HG03139 (cell line): ENCODE measurements at regions not wholly inside any gene's neighbourhood (a gene's known extent, or its start where the extent isn't known, plus 50 kb on each side); places are given as distances from the start of the nearest gene placed in this dataset.

ENCODE experiments used
- ATAC-seq: cut with Tn5 transposase; IDR thresholded peaks from one replicate; pipeline ENCODE4 v1.9.1; 2021; ENCODE audit not compliant: unreplicated experiment

GRCh38 chr6:91442342-91442741, 855.5 kb upstream of the MAP3K7 start:
- peak; percentile 48 for ATAC-seq

DNA sequence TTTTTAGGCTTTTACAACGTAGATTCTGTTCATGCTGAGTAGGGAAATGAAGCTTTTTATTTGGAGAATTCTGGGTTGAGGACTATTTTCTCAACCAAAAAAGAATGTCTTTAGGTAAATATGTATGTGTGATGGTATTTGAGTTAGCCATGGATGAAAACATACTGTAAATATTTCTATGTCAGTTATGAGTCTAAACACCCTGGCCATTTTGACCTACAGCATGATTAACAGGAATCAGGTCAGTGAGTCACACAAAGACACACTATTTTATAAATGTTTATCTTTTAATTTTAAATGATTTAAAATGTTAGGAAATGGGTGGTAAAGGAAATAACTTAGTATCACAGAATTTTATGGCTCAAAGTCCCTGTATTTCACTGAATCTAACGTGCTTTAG, 851.7 kb upstream of the MAP3K7 start:
- ATAC-seq = no peak

GRCh38 chr6:91437315-91437729, 850.5 kb upstream of the MAP3K7 start:
- ATAC-seq = no peak

- ATAC-seq = no peak
Observed at GRCh38 chr6:91436448-91436847, 849.6 kb upstream of the MAP3K7 start.

- ATAC-seq = no peak
Observed at GRCh38 chr6:91435630-91436029, 848.8 kb upstream of the MAP3K7 start.

DNA sequence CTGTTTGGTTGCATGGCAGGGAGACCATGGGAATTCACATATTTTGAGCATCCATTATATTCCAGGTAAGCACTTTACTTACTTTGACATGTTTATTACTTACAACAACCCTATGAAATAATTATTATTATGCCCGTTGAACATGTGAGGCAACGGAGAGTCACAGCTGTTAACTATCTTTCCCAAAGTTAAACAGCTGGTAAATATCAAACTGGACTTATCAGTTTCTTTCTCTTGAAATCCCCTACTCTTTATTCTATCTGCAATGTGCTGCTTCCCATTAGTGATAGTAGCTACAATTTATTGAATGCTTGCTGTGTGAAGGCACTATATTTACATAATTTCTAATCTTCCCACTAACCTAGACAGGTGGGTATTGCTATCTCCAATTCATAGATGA, 847.7 kb upstream of the MAP3K7 start:
- no peak for ATAC-seq

- ATAC-seq = no peak
Observed at GRCh38 chr6:91433660-91434534, 847.0 kb upstream of the MAP3K7 start.

- no peak for ATAC-seq
Observed at GRCh38 chr6:91428953-91429560, 842.2 kb upstream of the MAP3K7 start.

GRCh38 chr6:91428296-91428695, 841.4 kb upstream of the MAP3K7 start:
- ATAC-seq = no peak

GRCh38 chr6:91420243-91420642, 833.4 kb upstream of the MAP3K7 start:
- no peak for ATAC-seq

GRCh38 chr6:91415031-91415605, 828.2 kb upstream of the MAP3K7 start:
- ATAC-seq = no peak

GRCh38 chr6:91412532-91412931, 825.7 kb upstream of the MAP3K7 start:
- ATAC-seq = no peak

DNA sequence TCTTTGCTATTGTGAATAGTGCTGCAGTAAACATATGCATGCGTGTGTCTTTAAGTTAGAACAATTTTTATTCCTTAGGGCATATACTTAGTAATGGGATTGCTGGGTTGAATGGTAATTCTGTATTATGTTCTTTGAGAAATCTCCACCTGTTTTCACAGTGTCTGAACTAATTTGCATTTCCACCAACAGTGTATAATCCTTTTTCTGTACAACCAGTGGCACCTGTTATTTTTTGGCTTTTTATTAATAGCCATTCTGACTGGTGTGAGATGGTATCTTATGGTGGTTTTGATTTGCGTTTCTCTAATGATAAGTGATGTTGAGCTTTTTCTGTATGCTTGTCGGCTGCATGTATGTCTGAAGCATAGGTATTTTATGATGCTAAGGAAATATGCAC, 820.8 kb upstream of the MAP3K7 start:
- no peak for ATAC-seq

DNA sequence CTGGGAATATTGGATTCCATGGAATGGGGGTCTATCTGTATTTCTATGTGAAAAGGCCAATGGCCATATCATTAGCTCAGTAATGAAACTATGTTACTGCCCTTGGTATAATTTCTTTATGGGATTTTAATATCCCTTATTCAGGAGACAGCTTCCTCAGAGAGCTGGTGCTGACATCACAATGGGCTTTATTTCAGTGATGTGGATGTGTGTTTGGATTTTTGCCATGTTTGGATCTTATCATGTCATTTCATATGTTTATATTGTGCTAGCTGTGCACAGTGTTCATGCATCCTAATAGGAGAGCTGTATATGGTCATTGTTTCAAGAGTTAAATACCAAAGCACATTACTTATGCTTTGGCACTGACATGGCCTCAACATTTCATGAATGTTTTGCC, 806.1 kb upstream of the MAP3K7 start:
- ATAC-seq = no peak

- no peak for ATAC-seq
Observed at GRCh38 chr6:91387290-91388059, 800.6 kb upstream of the MAP3K7 start.

GRCh38 chr6:91386204-91386603, 799.3 kb upstream of the MAP3K7 start:
- no peak for ATAC-seq

GRCh38 chr6:91383207-91383606, 796.3 kb upstream of the MAP3K7 start:
- ATAC-seq = no peak

DNA sequence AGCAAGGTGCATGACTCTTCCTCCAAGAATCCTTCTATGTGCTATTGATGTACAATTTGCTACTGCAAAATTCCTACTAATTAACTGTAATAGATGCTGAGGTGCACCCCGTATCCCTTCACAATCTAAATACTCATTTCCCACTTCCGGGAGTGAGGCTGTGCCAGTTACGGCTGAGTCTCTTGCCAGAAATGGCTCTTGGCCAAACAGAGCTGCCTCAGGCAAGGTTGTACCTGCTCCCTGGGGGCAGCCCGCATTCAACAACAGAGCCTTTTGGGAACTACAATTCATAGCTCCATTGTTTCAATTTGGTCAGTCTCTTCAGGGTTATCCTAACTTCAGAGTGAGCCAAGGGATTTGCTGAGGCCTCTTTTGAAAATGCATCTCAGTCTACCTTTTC, 789.8 kb upstream of the MAP3K7 start:
- ATAC-seq = no peak

GRCh38 chr6:91366781-91367180, 779.9 kb upstream of the MAP3K7 start:
- no peak for ATAC-seq

- no peak for ATAC-seq
Observed at GRCh38 chr6:91358986-91359385, 772.1 kb upstream of the MAP3K7 start.

GRCh38 chr6:91352878-91353277, 766.0 kb upstream of the MAP3K7 start:
- ATAC-seq = no peak
